HL-60 (cell line): ENCODE measurements at regions not wholly inside any gene's neighbourhood (a gene's known extent, or its start where the extent isn't known, plus 50 kb on each side); places are given as distances from the start of the nearest gene placed in this dataset.

Experiments used
- POLR2AphosphoS5 ChIP-seq: IDR thresholded peaks from 2 replicates; pipeline ENCODE4 v1.6.1; 2012; ENCODE audit warnings: low read depth
- TF ChIP-seq, protein P1 (sequence below): IDR thresholded peaks from one replicate; pipeline ENCODE4 v1.5.1; 2011; ENCODE audit warnings: low read length, control low read depth, inconsistent platforms; ENCODE audit not compliant: insufficient read depth

DNA sequence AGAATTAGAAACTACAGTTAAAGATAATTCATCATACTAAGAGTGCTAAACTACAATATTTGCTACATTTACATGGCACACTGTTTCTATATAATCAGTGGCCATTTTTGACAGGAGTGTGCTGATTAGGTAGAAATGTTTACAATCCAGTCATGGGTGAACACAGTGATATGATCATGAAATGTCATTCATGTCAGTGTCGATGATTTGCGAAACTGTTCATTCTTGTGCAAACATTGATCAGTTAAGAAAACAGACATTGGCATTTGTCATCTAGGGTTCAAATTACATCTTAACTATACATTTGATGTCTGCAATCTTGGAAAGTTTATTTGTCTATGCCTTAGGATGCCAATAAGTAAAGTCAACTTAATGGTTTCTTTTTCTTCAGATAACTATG, 474.9 kb downstream of the DOK5 start:
- TF ChIP-seq, protein P1, sequence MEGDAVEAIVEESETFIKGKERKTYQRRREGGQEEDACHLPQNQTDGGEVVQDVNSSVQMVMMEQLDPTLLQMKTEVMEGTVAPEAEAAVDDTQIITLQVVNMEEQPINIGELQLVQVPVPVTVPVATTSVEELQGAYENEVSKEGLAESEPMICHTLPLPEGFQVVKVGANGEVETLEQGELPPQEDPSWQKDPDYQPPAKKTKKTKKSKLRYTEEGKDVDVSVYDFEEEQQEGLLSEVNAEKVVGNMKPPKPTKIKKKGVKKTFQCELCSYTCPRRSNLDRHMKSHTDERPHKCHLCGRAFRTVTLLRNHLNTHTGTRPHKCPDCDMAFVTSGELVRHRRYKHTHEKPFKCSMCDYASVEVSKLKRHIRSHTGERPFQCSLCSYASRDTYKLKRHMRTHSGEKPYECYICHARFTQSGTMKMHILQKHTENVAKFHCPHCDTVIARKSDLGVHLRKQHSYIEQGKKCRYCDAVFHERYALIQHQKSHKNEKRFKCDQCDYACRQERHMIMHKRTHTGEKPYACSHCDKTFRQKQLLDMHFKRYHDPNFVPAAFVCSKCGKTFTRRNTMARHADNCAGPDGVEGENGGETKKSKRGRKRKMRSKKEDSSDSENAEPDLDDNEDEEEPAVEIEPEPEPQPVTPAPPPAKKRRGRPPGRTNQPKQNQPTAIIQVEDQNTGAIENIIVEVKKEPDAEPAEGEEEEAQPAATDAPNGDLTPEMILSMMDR: no peak
- no peak for TF ChIP-seq POLR2AphosphoS5
